NK-92 treated with Interleukin-12 subunit alpha and Interleukin-12 subunit beta, amount 100 ng/mL, for 24 hours (cell line): ENCODE measurements at regions not wholly inside any gene's neighbourhood (a gene's known extent, or its start where the extent isn't known, plus 50 kb on each side); places are given as distances from the start of the nearest gene placed in this dataset.

ENCODE experiments used
- DNase-seq: peaks from one replicate; lab custom pipeline; 2025; lab: John Stamatoyannopoulos, UW

DNA sequence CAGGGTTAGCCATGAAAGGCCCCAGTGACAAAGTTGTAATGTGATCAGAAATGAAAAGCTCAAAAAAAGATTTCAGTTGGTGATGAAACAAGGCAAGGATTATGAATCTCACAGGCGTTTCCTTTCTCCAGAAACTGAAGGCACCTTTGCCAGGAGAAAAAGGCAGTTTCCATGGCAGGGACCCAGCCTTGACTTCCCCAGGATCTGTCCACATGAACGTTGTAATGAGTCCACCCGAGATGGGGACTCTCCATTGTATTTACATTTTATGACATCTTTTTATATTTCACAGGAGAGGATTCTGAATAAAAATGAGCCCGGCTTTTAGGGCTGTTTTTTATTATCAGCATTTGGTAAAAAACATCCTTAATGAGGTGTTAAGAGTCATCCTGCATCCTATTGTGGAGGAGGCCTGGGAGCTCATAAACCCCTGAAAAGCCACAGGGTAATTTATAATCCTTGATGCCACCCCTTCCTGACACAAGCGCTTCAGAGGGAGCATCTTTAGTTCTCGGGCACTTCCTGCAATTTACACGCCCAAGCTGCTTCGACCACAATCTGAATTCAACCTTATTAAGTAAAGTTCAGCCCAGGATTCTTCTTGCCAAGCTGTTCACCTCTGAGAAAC lies 74.1 kb upstream of the SALL4 start:
- DNase-seq, result no peak

DNA sequence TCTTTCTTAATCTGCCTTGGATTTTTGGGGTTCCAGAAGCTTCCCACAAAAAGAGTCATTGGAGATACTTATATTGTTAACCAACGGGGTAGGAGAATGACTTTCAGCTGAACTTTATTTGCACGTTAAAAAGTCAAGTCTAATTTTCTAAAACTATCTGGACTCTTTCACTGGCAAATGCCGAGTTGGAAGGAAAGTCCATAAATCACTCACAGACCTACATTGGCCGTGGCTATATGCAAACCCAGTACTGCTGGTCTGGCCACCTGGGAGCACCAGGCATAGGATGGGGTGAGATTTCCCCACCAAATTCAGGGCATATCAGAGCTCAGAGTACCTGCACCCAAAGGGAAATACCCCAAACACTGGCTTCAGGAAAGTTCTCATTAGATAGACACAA lies 71.3 kb upstream of the SALL4 start:
- DNase-seq, result no peak

DNA sequence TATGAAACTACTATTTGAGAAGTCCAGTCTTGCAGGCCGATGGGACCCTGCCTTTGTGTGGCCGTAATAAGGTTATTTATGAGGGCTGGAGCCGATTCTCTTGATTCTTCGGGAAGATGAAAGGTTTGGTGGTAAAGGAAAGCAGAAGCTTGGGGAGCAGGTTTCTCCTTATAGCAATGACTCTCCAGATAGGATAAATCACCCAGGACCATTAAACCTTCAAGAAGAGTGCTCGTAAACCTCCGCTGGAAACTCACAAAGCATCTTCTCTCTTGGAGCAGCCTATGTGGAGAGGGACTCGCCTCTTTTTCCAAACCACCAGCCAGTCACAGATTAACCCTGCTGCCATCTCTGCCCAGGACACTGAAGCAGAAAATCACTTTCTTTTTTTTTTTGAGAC lies 69.6 kb upstream of the SALL4 start:
- no peak for DNase-seq

DNA sequence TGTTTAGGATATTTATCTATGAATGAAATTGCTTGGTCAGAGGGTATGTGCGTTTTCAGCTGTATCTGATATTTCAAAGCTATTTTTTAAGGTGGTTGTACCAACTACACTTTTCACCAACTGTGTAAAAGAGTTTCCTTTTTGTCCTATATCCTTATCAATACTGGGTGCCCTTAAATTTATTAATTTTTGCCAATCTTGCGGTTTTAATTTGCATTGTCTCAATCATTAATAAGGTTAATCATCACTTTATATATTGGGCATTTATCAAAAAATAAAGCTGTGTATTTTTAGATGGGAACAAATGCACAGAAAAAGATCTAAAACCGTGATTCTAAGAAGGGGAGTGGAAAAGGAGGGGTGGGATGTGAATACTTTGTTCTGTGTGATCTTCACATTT lies 66.7 kb upstream of the SALL4 start:
- DNase-seq, result no peak

DNA sequence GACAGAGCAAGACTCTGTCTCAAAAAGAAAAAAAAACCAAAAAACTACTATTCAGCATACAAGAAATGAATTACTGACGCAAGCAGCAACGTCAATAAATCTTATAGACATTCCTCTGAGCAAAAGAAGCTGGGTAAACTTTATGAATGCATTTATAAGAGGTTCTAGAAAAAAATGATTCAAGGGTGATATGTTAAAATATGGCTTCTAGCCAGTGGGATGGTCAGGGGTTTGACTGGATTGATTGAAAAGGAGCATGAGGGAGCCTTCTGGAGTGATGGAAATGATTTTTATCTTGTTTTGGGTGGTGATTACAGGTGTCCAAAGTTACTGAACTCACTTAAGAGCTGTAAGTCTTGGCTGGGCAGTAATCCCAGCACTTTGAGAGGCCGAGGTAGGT lies 64.9 kb upstream of the SALL4 start:
- DNase-seq, result no peak

DNA sequence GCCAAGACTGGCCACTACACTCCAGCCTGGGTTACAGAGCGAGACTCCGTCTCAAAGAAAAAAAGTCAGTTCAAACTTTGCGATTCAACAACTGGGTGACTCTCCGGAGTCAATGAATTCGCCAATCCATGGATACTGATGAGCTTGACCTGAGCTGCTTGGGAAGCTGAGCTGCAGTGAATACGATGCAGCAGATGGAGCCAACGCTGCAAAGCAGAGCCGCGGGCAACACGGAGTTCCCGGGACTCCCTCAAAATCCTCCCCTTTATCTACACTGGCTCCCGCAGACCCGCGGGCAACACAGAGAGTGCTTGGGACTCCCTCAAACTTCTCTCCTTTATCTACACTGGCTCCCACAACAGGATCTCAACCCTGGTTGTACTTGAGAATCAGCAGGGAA lies 62.6 kb upstream of the SALL4 start:
- no peak for DNase-seq

DNA sequence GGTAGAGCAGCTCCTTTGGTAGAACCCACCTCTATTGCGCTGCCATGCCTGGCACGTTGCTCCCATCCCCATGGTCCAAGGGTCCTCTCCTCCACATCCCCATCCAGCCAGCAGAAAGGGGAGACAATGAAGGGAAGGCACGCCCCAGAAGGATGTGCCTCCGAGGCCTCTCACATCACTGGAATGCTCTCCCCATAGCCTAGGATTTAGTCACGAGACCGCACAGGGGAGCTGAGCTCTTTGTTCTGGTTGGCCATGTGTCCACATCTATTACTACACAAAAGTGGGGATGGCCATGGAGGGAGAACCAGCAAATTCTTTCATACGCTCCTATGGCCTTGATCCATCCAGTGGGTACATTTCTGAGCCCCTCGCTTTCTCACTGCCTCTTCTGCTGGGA lies 60.5 kb upstream of the SALL4 start:
- DNase-seq, result no peak

DNA sequence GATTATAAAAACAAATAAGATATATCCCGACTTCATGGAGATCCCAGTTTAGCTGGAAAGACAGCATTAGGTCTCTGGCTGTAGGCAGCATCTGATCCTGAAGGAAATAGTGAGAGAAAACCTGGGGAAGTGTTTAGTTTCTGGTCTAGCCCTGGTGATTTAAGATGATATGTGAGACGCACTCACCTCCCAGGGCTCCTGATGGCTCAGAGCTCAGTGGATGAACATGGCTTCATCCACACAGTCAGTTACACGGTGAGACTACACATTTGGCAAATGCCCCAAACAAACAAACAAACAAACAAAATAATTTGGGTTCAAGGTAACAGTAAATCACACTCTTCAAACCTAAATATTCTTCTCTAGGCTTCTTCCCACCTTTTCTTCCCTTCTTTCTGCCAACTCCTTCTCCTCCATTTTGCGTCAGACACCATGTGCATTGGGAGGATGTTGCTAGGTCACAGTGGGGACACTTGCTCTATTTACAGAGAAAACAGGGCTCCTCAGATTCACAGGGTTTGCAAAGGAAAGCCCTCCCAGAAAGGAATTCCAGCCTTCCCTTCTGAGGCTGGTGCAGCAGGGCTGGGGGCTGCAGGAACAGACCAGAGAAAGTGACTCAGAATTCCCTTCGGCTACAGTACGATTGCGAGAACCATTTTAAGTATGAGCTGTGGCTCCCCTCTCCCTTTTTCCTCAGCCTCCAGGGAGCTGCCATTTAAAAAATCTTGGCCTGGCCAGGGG lies 59.6 kb upstream of the SALL4 start:
- DNase-seq, result no peak

DNA sequence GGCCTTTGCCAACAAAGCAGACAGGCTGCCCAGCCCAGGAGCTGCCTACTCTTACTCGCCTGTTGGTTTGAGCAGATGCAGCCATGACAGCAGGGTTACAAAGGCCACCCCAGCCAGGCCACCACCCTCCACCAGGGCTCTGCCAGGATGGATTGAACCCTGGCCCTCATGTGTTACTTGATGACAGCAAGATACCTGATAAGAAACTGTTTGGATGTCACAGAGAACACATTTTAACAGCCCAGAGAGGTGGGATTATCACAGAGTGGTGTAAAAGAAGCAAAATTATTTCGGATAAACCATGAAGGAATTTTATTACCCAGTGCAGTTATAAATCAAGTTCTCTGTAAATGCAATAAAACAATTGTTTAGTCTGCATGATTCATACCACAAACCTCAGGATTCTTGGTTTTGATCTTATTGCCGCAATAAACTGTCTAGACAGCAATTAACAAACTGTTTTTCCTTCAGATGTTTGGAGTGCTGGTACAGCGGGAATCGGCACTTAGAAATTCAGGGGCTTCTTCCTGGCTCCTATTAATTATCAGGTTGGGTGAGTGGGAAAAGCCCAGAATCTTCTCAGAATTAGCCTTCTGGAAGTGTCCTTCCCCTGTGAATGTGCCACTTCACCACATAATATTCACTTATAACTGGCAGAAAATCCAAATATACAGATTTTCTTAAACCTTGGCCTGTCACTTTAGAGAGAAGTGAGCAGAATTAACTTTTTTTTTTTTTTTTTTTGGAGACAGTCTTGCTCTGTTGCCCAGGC lies 58.0 kb upstream of the SALL4 start:
- DNase-seq, result no peak

DNA sequence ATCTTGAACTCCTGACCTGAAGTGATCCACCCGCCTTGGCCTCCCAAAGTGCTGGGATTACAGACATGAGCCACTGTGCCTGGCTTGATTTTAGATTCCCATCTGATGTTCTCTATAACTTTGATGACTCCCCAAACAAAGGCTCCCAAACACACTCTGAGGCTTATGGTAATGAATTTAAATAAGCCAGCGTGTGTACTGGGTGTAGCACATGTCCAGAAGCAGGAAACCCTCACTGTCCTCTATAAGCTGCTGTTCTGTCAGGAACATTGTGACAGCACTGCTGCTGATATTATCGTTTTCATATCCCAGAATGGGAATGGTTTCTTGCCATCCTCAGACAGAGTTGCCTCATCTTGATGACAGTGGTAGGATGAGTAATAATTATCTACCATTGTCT lies 54.1 kb upstream of the SALL4 start:
- no peak for DNase-seq

DNA sequence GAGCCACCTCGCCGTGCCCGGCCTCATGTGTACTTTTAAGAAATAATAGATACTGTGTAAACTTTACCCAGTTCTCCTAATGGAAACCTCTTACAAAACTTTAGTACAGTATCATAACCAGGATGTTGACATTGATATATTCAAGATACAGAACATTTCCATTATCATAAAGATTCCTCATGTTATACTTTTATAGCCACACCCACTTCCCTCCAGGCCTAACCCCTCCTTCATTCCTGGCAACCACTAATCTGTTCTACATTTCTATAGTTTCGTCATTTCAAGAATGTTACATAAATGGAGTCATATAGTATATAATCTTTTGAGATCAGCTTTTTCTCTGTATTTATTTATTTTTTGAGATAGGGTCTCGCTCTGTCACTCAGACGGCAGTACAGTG lies 52.6 kb upstream of the SALL4 start:
- no peak for DNase-seq
